Left lung (tissue), 4 donors: ENCODE measurements at regions not wholly inside any gene's neighbourhood (a gene's known extent, or its start where the extent isn't known, plus 50 kb on each side); places are given as distances from the start of the nearest gene placed in this dataset.
A peak's percentile ranks its signal among the peaks of the same experiment; 100 is the strongest.
"Not testable (repeated sequence)": the region's sequence is repeated elsewhere in the genome, so short reads cannot be mapped to it uniquely, and the experiment has no call there.

ENCODE experiments used
- ATAC-seq: fragments of 200-7000 bp; cut with Tn5 transposase; one replicate; pipeline ENCODE4 v1.9.1; 2020; ENCODE audit warnings: moderate library complexity
- DNase-seq, 4 donors: peaks; one replicate each; pipeline ENCODE4 v3.0.0-alpha.2; 2013 to 2020
- H3K27ac ChIP-seq, 2 donors: fragments of 200-600 bp; sonication (generic) in 1 of 2; one replicate each; pipeline versions ENCODE4 v1.5.0 to v1.8.0; 2020 to 2021
- H3K27me3 ChIP-seq, 2 donors: fragments of 200-600 bp; sonication (generic) in 1 of 2; one replicate each; pipeline versions ENCODE4 v1.5.0 to v1.8.0; 2020 to 2021
- H3K36me3 ChIP-seq, 2 donors: fragments of 200-600 bp; sonication (generic) in 1 of 2; one replicate each; pipeline versions ENCODE4 v1.5.0 to v1.8.0; 2020 to 2021
- H3K4me1 ChIP-seq, 2 donors: fragments of 200-600 bp; one replicate each; pipeline ENCODE4 v1.8.0; 2021
- H3K4me3 ChIP-seq, 2 donors: fragments of 200-600 bp; sonication (generic) in 1 of 2; one replicate each; pipeline versions ENCODE4 v1.5.0 to v1.8.0; 2020 to 2021; ENCODE audit warnings: mild to moderate bottlenecking in 1 of 2
- H3K9me3 ChIP-seq, 2 donors: fragments of 200-600 bp; sonication (generic) in 1 of 2; one replicate each; pipeline versions ENCODE4 v1.5.0 to v1.8.0; 2020 to 2021
- intact Hi-C, 2 donors: fragments of 100-400 bp; cut with DNase I; formaldehyde crosslinking; loops; one replicate each; pipeline versions ENCODE4 v1.11.2 to v1.14.2; 2022
- TF ChIP-seq, protein P1 (sequence below), 2 donors: fragments of 200-600 bp; sonication (generic) in 1 of 2; IDR thresholded peaks; one replicate each; pipeline versions ENCODE4 v1.5.0 to v1.8.0; 2021; ENCODE audit warnings: antibody characterized with exemption in 2 of 2
- donor health status: DM: no; HTN: yes; CAD: no.
- donor health status: DM: no; HTN: no; CAD: no.

DNA sequence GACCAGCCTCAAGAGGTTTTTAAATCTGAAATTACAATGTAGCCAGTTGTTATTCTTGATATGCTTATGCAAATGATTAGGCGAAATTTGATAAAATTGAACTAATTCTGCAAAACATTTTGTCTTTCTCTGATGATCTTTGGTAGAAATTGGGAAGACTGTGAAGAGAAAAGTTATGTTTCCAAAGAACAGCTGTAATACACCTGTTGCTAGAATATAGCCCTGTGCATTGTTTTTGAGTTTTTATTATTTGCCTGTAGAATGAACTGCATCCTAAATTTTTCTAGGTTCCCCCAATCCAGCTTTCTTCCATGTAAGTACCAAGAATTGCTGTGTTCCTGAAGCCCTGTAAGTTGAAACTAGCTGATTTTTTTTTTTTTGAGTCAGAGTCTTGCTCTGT, 81.5 kb upstream of the RHOU start:
- H3K27ac ChIP-seq, result no peak overlapping the region
- TF ChIP-seq, protein P1, sequence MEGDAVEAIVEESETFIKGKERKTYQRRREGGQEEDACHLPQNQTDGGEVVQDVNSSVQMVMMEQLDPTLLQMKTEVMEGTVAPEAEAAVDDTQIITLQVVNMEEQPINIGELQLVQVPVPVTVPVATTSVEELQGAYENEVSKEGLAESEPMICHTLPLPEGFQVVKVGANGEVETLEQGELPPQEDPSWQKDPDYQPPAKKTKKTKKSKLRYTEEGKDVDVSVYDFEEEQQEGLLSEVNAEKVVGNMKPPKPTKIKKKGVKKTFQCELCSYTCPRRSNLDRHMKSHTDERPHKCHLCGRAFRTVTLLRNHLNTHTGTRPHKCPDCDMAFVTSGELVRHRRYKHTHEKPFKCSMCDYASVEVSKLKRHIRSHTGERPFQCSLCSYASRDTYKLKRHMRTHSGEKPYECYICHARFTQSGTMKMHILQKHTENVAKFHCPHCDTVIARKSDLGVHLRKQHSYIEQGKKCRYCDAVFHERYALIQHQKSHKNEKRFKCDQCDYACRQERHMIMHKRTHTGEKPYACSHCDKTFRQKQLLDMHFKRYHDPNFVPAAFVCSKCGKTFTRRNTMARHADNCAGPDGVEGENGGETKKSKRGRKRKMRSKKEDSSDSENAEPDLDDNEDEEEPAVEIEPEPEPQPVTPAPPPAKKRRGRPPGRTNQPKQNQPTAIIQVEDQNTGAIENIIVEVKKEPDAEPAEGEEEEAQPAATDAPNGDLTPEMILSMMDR (IDR thresholded peaks at IDR 0.05), result no peak

DNA sequence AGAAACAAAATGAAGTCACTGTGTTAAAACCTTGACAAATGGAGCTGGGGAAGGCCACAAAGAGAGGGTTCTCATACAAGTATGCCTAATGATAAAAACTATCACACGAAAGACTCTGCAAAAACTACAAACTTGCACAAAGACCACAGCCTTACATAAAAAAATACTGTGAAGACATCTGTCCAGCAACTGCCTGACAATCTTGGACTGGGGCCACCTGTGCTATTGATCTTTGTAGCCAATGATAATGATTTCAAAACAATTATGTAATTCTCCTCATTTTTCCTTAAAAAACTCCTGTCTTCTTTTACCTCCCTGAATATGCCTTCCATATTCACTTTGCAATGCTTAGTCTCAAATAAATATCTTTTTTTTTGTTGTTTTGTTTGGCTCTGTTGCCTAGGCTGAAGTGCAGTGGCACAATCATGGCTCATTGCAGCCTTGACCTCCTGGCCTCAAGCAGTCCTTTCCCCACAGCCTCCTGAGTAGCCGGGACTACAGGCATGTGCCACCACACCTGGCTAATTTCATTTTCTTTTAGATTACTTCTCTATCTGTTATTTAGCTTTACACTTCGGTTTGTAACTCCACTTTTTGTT, 79.4 kb upstream of the RHOU start:
- Histone ChIP-seq H3K4me3 (no peak overlapping the region), H3K9me3 (no peaks in the 10 kb centered on the region), H3K27me3 (peaks cover 5 to 59% of the 10 kb centered on the region in 2 donors), H3K27ac (no peak overlapping the region), H3K4me1 (no peaks in the 10 kb centered on the region), H3K36me3 (no peaks in the 10 kb centered on the region)
- ATAC-seq, result no peak
- TF ChIP-seq, protein P1 (IDR thresholded peaks at IDR 0.05), result no peak
- no peak for DNase-seq
- intact Hi-C loops, result no loop called here

More for the DNA sequence above, 81.5 kb upstream of the RHOU start:
- Histone ChIP-seq H3K36me3 (no peaks in the 10 kb centered on the region), H3K4me1 (peaks cover 0 to under 1% of the 10 kb centered on the region in 2 donors), H3K9me3 (no peaks in the 10 kb centered on the region), H3K27me3 (peaks cover 26 to 76% of the 10 kb centered on the region in 2 donors), H3K4me3 (no peak overlapping the region)
- intact Hi-C loops, result no loop called here
- ATAC-seq, result no peak
- DNase-seq, result no peak

DNA sequence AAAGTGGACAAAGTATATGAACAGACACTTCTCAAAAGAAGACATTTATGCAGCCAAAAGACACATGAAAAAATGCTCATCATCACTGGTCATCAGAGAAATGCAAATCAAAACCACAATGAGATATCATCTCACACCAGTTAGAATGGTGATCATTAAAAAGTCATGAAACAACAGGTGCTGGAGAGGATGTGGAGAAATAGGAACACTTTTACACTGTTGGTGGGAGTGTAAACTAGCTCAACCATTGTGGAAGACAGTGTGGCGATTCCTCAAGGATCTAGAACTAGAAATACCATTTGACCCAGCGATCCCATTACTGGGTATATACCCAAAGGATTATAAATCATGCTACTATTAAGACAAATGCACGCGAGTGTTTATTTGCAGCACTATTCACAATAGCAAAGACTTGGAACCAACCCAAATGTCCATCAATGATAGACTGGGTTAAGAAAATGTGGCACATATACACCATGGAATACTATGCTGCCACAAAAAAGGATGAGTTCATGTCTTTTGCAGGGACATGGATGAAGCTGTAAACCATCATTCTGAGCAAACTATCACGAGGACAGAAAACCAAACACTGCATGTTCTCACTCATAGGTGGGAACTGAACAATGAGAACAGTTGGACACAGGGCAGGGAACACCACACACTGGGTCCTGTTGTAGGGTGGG, 73.1 kb upstream of the RHOU start:
- DNase-seq, ATAC-seq, H3K4me3 ChIP-seq, intact Hi-C loops, H3K9me3 ChIP-seq, H3K4me1 ChIP-seq, H3K27ac ChIP-seq, H3K27me3 ChIP-seq, H3K36me3 ChIP-seq: not testable (repeated sequence)

DNA sequence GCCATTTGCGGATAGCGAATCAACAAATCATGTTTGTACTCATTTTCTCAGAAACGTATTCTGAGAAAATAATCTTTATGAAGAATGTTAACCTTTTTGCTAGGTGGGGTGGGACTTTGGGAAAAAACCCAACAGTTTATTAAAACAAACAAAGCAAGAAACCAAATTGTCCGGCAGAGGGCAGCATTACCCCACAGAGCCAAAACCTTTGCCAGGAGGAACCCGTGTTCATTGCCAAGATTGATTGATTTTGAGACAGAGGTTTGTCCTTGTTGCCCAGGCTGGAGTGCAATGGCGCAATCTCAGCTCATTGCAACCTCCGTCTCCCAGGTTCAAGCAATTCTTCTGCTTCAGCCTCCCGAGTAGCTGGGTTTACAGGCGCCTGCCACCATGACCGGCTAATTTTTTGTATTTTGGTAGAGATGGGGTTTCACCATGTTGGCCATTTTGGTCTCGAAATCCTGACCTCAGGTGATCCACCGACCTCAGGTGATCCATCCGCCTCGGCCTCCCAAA, 70.8 kb upstream of the RHOU start:
- Histone ChIP-seq H3K27me3 (peaks cover 5% of the 10 kb centered on the region in 2 donors), H3K9me3 (no peaks in the 10 kb centered on the region), H3K4me1 (peaks cover 0 to 5% of the 10 kb centered on the region in 2 donors), H3K4me3 (no peak overlapping the region), H3K27ac (no peak overlapping the region), H3K36me3 (no peaks in the 10 kb centered on the region)
- TF ChIP-seq, protein P1 (IDR thresholded peaks at IDR 0.05), result peak; percentile 70 to 81
- DNase-seq (peak in 3 of 4 donors; percentile 60 to 79 (median 63)), ATAC-seq (peak; percentile 87)
- intact Hi-C loops, result no loop called here

DNA sequence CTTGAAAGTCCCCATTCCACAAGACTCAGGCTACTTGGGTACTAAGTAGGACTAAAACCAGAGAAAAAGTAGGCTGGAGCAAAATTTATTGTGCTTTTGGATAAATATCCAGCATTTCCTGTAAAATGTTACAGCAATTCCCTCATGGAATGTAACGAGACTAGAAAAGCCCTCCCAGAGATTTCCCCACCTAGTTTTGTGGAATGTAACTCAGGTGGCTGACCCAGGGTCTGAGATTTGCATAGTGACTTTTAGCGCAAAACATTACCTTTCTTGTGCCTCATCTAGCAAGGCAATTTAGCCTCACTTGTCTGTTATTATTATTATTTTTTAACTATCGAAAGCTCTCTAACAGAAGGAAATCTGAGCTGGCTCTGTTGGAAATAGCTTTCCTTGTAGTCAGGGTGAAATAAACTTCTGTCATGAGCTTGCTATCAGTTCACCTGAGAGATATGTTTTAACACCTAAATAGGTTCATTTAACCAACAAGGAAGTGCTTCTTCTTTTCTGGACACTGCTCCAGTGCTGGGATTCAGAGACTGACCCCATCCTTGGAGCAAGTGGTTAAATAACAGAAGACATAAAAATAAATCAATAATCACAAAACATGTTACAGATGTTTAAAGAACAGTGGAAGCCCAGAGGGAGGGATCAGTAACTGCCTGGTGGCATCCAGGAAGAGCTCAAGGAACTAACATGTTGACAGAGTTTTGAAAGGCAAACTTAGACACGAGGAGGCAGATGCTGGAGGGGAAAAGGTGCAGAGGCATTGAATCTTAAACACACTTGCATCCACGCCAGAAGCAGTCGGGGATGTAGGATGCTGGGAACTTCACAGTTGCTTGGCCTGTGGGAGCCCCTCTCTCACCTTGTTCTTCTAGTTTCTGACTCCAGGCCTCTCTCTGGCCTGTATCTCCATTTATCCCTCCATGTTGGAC, 68.3 kb upstream of the RHOU start:
- DNase-seq (no peak), ATAC-seq (no peak)
- no peaks in the 10 kb centered on the region for H3K36me3 ChIP-seq
- intact Hi-C loops, result no loop called here
- TF ChIP-seq, protein P1 (IDR thresholded peaks at IDR 0.05), result no peak
- H3K27me3 ChIP-seq, result peaks cover 0 to 5% of the 10 kb centered on the region in 2 donors
- peaks cover 0 to 5% of the 10 kb centered on the region in 2 donors for H3K4me1 ChIP-seq
- H3K4me3 ChIP-seq, result no peak overlapping the region
- no peaks in the 10 kb centered on the region for H3K9me3 ChIP-seq
- no peak overlapping the region for H3K27ac ChIP-seq
